HFF-Myc (cell line): ENCODE measurements at regions not wholly inside any gene's neighbourhood (a gene's known extent, or its start where the extent isn't known, plus 50 kb on each side); places are given as distances from the start of the nearest gene placed in this dataset.
A peak's percentile ranks its signal among the peaks of the same experiment; 100 is the strongest.
"Not testable (repeated sequence)": the region's sequence is repeated elsewhere in the genome, so short reads cannot be mapped to it uniquely, and the experiment has no call there.

Experiments used
- DNase-seq: peaks from one replicate; pipeline ENCODE4 v3.0.0-alpha.2; 2011; ENCODE audit warnings: low read depth; ENCODE audit errors: extremely low read depth
- H3K4me3 ChIP-seq: replicated peaks from 2 replicates; pipeline ENCODE4 v1.5.1; 2011; ENCODE audit warnings: low read depth, mild to moderate bottlenecking, control low read depth, low read length
- TF ChIP-seq, protein P1 (sequence below): IDR thresholded peaks from 2 replicates; pipeline ENCODE4 v1.5.1; 2012; ENCODE audit warnings: mild to moderate bottlenecking, low read depth, low read length, control low read depth; ENCODE audit errors: missing control alignments

DNA sequence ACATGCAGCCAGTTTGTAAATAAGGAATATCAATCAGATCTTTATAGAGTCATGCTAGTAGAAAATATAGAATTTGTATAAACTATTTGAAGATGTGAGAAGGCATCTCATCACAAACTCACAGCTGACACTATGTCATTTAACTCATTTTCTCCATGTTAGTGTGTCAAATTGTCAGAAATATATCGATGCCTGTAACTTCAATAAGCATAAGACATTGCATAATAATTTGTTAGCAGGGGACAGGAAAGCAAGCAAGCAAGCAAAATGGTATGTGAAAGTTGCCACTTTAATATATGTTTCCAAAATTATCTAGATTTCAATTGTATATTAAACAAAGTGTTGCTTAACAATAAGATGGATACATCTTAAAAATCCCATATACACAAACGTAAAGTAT, 571.0 kb downstream of the ARL4A start:
- no peak overlapping the region for H3K4me3 ChIP-seq
- no peak for DNase-seq
- TF ChIP-seq, protein P1, sequence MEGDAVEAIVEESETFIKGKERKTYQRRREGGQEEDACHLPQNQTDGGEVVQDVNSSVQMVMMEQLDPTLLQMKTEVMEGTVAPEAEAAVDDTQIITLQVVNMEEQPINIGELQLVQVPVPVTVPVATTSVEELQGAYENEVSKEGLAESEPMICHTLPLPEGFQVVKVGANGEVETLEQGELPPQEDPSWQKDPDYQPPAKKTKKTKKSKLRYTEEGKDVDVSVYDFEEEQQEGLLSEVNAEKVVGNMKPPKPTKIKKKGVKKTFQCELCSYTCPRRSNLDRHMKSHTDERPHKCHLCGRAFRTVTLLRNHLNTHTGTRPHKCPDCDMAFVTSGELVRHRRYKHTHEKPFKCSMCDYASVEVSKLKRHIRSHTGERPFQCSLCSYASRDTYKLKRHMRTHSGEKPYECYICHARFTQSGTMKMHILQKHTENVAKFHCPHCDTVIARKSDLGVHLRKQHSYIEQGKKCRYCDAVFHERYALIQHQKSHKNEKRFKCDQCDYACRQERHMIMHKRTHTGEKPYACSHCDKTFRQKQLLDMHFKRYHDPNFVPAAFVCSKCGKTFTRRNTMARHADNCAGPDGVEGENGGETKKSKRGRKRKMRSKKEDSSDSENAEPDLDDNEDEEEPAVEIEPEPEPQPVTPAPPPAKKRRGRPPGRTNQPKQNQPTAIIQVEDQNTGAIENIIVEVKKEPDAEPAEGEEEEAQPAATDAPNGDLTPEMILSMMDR = no peak

DNA sequence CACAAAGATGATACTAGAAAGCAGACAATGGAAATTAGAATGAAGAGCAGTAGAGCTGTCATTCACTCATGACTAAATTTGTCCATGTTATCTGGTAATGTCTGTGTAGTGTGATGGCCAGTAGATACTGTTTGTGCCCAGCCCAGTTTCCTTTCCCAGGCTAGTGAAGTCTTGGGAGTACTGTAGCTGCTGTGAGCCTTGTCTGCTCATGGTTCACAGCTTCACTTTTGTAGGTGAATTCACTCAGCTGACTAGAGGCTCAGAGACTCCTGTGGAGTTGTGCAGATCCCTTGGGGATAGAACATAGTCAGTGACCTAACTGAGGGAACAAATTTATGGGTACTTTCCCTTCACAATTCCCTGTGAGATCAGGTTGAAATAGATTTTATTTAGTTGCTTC, 572.5 kb downstream of the ARL4A start:
- DNase-seq = no peak
- no peak overlapping the region for H3K4me3 ChIP-seq
- TF ChIP-seq, protein P1 = no peak

DNA sequence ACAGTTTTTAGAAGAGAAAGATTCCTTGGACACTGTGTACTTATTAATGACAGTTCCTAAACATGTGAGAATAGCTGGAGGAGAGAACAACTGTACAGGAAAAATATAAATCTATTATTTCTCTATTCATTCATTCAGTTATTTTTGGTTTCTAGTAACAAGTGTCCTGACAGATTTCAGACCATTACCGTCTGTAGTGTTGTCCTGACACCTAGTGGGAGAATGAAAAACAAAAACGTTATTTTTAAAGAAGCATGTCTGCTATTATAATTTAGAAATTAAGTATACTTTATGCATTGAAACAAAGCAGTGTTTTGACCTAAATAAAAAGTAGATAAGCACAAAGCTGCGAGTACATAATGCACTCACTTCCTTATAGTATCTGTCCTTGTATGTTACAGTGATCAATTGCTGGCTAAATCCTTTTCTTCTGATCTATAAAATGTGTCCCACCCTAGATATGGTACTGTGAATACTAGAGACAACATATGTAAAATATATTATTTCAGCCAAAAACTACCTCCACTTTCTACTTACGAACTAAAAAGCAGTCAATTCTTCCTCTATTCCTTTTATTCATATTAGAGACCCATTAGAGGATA, 575.6 kb downstream of the ARL4A start:
- no peak overlapping the region for H3K4me3 ChIP-seq
- no peak for DNase-seq
- TF ChIP-seq, protein P1 = no peak

DNA sequence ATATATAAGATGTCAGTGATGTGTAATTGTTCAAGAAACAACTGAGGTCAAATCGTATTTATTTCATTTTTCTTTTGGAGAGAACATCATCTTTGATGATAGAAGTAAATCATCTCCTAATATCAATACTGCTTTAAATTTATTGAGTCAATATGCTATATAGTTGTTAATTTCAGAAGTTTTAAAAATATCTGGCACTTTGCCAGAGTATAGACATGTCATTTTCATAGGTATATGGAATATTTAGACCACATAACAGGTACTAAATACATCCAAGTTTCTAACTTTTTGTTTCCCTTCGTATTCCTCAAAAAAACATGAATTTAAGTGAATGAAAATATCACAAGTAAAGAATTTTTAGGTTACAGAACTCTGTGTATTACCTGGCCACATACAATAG, 577.8 kb downstream of the ARL4A start:
- no peak for DNase-seq
- TF ChIP-seq, protein P1 = no peak
- H3K4me3 ChIP-seq = no peak overlapping the region

DNA sequence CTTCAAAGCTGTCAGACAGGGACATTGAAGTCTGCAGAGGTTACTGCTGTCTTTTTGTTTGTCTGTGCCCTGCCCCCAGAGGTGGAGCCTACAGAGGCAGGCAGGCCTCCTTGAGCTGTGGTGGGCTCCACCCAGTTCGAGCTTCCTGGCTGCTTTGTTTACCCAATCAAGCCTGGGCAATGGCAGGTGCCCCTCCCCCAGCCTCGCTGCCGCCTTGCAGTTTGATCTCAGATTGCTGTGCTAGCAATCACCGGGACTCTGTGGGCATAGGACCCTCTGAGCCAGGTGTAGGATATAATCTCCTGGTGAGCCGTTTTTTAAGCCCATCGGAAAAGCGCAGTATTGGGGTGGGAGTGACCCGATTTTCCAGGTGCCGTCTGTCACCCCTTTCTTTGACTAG, 586.8 kb downstream of the ARL4A start:
- not testable (repeated sequence) for H3K4me3 ChIP-seq, DNase-seq

DNA sequence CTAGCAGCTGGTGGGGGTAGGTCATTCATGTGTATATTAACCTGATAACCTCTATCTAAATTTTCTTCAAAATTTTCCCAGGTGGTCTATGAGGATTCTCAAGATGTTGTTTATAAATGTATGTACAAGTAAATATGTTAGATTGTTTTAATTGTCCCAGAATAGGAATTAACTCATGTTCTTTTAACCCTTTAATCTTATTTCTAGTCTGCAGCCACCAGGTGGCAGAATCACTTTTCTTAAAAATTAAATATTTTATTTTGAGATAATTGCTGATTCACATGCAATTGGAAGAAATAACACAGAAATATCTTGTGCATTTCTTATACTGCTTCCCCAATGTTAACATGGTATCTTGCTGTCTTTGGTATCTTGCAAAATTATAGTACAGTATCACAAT, 589.5 kb downstream of the ARL4A start:
- no peak for DNase-seq
- H3K4me3 ChIP-seq = no peak overlapping the region
- TF ChIP-seq, protein P1 = peak; percentile 34

DNA sequence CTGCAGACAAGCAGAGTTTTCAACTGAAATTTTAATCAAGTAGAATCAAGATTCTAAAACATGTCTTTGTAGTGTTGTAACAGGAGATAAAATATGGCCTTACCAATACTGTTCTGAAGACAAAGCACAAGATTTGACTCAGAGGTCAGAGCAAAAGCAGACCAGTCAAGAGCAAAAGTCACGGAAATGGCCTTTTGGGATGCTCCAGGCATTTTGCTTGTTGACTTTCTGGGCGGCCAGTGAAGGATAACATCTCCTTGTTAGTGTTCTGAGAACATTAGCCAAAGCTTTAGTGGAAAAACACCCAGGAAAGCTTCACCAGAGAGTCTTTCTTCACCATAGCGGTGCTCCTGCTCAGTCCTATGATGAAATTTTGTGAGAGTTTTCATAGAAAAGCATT, 590.6 kb downstream of the ARL4A start:
- no peak for DNase-seq
- H3K4me3 ChIP-seq = no peak overlapping the region
- TF ChIP-seq, protein P1 = no peak
